Putamen (tissue), 1 donor: ENCODE measurements at regions not wholly inside any gene's neighbourhood (a gene's known extent, or its start where the extent isn't known, plus 50 kb on each side); places are given as distances from the start of the nearest gene placed in this dataset.
"Not testable (repeated sequence)": the region's sequence is repeated elsewhere in the genome, so short reads cannot be mapped to it uniquely, and the experiment has no call there.

Experiments
- DNase-seq: peaks from one replicate; pipeline ENCODE4 v3.0.0-alpha.2; 2016; ENCODE audit warnings: low spot score

GRCh38 chr3:20622304-20622703 lies 436.3 kb upstream of the SGO1 start:
- DNase-seq, result no peak

- DNase-seq, result not testable (repeated sequence)
Observed at GRCh38 chr3:20618621-20619020, 432.6 kb upstream of the SGO1 start.

GRCh38 chr3:20618181-20618580 lies 432.2 kb upstream of the SGO1 start:
- DNase-seq, result not testable (repeated sequence)

DNA sequence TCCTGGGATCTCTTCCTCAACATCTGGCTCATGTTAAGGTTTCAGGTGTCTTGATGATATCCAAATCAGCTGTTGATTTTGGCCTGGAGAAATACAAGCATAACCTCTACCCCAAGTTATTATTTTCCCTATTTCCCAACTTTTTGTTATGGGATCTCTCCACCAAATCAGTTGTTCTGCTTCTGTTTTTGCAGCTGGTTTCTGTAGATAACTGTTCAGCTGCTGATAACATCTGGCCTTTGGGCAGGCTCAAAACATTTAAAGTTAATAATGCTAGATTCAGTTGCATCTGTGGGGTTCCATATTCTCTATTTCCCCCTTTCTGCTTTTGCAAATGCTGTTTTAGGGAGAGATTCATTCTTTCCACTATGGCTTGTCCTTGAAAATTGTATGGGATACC lies 430.0 kb upstream of the SGO1 start:
- DNase-seq, result not testable (repeated sequence)

DNA sequence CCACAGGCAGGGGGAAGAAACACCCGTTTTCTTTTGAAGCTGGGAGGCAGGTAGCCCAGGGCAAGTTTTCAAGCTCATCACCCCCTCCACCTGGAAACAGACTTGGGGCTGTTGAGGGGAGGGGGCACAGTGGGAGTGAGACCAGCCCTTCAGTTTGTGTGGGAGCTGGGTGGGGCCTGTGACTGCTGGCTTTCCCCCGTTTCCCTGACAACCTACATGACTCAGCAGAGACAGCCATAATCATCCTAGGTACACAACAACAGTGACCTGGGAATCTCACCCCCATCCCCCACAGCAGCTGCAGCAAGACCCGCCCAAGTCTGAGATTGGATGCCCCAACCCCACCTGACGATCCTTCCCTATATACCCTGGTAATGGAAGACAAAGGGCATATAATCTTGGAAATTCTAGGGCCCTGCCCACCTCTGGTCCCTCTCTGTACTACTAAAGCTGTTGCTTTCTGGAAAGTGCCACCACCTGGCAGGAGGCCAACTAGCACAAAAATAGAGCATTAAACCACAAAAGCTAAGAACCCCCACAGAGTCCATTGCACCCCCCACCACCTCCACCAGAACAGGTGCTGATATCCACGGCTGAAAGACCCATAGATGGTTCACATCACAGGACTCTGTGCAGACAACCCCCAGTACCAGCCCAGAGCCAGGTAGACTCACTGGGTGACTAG lies 422.2 kb upstream of the SGO1 start:
- DNase-seq, result no peak

- DNase-seq, result no peak
Observed at GRCh38 chr3:20604659-20605058, 418.7 kb upstream of the SGO1 start.

- DNase-seq, result no peak
Observed at GRCh38 chr3:20589275-20589674, 403.3 kb upstream of the SGO1 start.

GRCh38 chr3:20588781-20589180 lies 402.8 kb upstream of the SGO1 start:
- DNase-seq, result no peak

DNA sequence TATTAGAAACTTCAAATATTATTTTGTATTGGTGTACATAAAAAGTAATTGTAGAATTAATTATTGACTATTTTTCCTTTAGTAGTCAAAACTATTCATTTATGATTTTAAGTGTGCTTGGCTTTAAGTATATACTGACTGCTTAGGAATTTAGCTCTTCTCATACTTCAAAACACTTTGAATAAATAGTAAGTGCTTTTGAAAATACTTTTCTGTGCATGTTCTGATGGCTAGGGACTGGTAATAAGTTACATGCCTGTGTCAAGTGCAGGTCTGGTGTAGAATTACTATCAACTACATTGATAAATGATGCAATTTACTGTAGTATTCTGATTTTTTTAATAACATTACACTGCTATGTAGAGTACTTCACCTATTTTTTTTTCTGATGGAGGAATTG lies 397.6 kb upstream of the SGO1 start:
- DNase-seq, result no peak

- no peak for DNase-seq
Observed at GRCh38 chr3:20576228-20576627, 390.2 kb upstream of the SGO1 start.

DNA sequence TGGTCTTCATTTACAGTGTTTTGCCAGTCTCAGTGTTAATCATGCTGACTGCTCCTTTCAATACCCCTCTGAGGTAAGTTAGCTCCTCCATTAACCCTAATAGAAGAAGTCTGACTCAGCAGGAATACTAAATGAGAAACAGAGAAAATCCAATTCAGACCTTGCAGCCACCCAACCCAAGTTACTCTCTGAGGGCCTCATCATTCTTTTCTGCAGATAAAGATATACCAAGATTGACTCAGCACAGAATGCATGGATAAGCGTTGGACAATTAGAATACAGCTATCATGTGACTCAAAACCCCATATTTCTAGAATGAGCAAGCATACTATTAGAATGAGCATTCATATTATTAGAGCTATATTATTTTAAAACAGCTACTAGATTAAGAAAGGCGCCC lies 389.1 kb upstream of the SGO1 start:
- DNase-seq, result no peak

- no peak for DNase-seq
Observed at GRCh38 chr3:20574746-20575145, 388.7 kb upstream of the SGO1 start.

DNA sequence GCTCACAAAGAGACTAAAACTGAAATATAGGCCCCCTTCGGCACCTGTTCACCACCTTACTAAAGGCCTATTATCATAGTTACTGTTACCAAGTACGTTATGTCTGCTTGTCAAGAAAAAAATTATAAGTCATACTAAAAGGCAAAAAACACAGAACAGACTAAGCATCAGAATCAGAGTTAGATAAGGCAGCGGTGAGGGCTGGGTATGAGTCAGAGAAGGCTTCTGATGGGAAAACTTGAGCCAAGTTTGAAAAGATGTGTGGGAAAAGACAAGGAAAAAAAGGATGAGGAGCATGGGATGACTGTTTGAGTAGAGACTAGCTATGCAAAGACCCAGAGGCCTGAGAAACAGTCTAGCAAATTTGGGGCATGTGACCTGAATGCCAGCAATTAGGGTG lies 387.2 kb upstream of the SGO1 start:
- no peak for DNase-seq

- DNase-seq, result no peak
Observed at GRCh38 chr3:20572473-20572872, 386.5 kb upstream of the SGO1 start.

DNA sequence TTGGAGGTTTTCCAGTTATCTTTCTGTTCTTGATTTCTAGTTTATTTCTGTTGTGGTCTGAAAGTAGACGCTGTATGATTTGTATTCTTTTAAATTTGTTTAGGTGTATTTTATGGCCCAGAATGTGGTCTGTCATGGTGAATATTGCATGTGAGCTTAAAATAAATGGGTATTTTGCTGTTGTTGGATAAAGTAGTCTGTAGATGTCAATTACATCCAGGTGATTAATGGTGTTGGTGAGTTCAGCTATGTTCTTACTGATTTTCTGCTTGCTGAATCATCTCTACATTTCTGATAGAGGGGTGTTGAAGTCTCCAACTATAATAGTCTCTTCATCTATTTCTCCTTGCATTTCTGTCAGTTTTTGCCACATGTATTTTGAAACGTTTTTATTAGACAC lies 383.3 kb upstream of the SGO1 start:
- DNase-seq, result no peak

- DNase-seq, result no peak
Observed at GRCh38 chr3:20564966-20565365, 379.0 kb upstream of the SGO1 start.

DNA sequence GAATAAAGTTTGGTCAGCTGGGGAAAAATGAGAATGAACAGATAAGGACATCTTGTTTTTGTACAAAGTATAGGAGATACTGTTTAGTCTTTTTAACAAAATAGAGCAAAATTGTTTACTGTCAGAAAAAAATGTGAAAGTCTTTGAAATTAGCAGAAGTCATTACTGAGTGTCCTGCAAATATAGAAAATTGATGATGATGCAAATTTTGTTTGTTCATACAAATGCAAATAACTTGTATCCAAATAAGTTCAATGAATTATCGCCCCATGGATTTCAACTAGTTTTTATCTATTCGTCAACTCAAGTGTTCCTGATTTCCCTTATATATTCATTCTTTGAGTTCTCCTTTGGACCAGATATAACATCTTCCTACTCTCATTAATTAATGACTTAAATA lies 378.0 kb upstream of the SGO1 start:
- no peak for DNase-seq

GRCh38 chr3:20563251-20563650 lies 377.2 kb upstream of the SGO1 start:
- no peak for DNase-seq

GRCh38 chr3:20561166-20561565 lies 375.2 kb upstream of the SGO1 start:
- no peak for DNase-seq

DNA sequence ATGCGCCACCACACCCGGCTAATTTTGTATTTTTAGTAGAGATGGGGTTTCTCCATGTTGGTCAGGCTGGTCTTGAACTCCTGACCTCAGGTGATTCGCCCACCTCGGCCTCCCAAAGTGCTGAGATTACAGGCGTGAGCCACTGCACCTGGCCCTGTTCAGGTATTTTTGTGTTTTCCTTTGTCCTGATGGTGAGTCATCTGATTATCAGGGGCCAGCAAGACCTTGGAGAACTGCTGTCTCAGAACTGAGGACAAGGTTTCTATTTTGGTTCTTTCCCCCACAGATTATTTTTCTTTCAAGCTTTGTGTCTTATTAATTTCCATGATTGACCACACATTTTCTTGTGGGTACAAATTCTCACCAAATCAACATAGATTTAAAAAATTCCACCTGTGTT lies 374.4 kb upstream of the SGO1 start:
- not testable (repeated sequence) for DNase-seq

DNA sequence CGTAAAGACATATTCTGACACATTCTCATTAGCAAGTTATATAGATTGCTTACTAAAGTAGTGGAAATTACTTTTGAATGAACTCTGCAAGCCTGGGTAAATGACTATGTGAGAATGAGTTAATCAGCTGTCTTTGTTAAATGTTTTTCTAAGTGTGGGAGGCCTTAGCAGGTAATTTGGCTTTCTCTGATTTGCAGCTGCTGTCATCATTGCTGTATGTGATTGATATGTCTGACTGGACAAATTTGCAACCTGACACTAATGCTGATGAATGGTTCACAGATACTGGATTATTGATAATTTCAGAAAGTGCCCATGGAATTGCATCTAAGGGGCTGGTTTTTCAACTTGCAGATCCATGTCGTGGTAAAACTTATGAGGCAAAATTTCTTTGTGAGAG lies 372.2 kb upstream of the SGO1 start:
- no peak for DNase-seq

- no peak for DNase-seq
Observed at GRCh38 chr3:20556661-20557060, 370.7 kb upstream of the SGO1 start.

- DNase-seq, result no peak
Observed at GRCh38 chr3:20552605-20553275, 366.7 kb upstream of the SGO1 start.
